GM12875 (cell line): ENCODE measurements at regions not wholly inside any gene's neighbourhood (a gene's known extent, or its start where the extent isn't known, plus 50 kb on each side); places are given as distances from the start of the nearest gene placed in this dataset.
"Not testable (repeated sequence)": the region's sequence is repeated elsewhere in the genome, so short reads cannot be mapped to it uniquely, and the experiment has no call there.

Source experiments
- H3K4me3 ChIP-seq: one replicate; pipeline ENCODE4 v1.5.1; 2011; ENCODE audit warnings: low read depth, low read length, control low read depth
- CTCF ChIP-seq: IDR thresholded peaks from 2 replicates; pipeline ENCODE4 v1.5.1; 2011; ENCODE audit warnings: low read depth, mild to moderate bottlenecking, control low read depth, inconsistent platforms, low read length, moderate library complexity, borderline replicate concordance; ENCODE audit not compliant: insufficient read depth

GRCh38 chr3:150328654-150329040 is 79.5 kb upstream of the TSC22D2 start:
- no peak for TF ChIP-seq CTCF
- no peak overlapping the region for H3K4me3 ChIP-seq

GRCh38 chr3:150327678-150328653 is 80.1 kb upstream of the TSC22D2 start:
- TF ChIP-seq CTCF = no peak
- H3K4me3 ChIP-seq = no peak overlapping the region

- no peak for TF ChIP-seq CTCF
- H3K4me3 ChIP-seq = no peak overlapping the region
Observed at GRCh38 chr3:150324788-150325187, 83.3 kb upstream of the TSC22D2 start.

GRCh38 chr3:150324245-150324644 is 83.9 kb upstream of the TSC22D2 start:
- no peak for TF ChIP-seq CTCF
- no peak overlapping the region for H3K4me3 ChIP-seq

GRCh38 chr3:150323770-150324169 is 84.3 kb upstream of the TSC22D2 start:
- no peak overlapping the region for H3K4me3 ChIP-seq
- TF ChIP-seq CTCF = no peak

- H3K4me3 ChIP-seq = not testable (repeated sequence)
Observed at GRCh38 chr3:150323091-150323490, 85.0 kb upstream of the TSC22D2 start.

- not testable (repeated sequence) for H3K4me3 ChIP-seq
Observed at GRCh38 chr3:150320971-150321370, 87.1 kb upstream of the TSC22D2 start.

- no peak for TF ChIP-seq CTCF
- H3K4me3 ChIP-seq = no peak overlapping the region
Observed at GRCh38 chr3:150319900-150320299, 88.2 kb upstream of the TSC22D2 start.
